Stimulated activated memory B cell treated with anti-CD40 and anti-IgM and Interleukin-4, amounts not matched to agents 10 μg/mL and 1 μg/mL and 100 μg/mL, for 72 hours (primary cell): ENCODE measurements at regions not wholly inside any gene's neighbourhood (a gene's known extent, or its start where the extent isn't known, plus 50 kb on each side); places are given as distances from the start of the nearest gene placed in this dataset.
"Not testable (repeated sequence)": the region's sequence is repeated elsewhere in the genome, so short reads cannot be mapped to it uniquely, and the experiment has no call there.

ENCODE experiments used
- ATAC-seq: fragments of 150-1000 bp; cut with Tn5 transposase; 2 replicates; pipeline ENCODE4 v1.10.0; 2021
- H3K27ac Mint-ChIP-seq: one replicate; pipeline ENCODE4 v1.8.0; 2022; ENCODE audit warnings: mild to moderate bottlenecking, mixed read lengths
- H3K27me3 Mint-ChIP-seq: one replicate; pipeline ENCODE4 v1.8.0; 2022; ENCODE audit warnings: mixed read lengths
- H3K36me3 Mint-ChIP-seq: one replicate; pipeline ENCODE4 v1.8.0; 2022; ENCODE audit warnings: mixed read lengths
- H3K4me1 Mint-ChIP-seq: one replicate; pipeline ENCODE4 v1.8.0; 2022; ENCODE audit warnings: mixed read lengths
- H3K4me3 Mint-ChIP-seq: one replicate; pipeline ENCODE4 v1.8.0; 2022; ENCODE audit warnings: mild to moderate bottlenecking, moderate library complexity, mixed read lengths
- H3K9me3 Mint-ChIP-seq: one replicate; pipeline ENCODE4 v1.8.0; 2022; ENCODE audit warnings: mixed read lengths

GRCh38 chr4:132132433-132132832 lies 1016.7 kb upstream of the PCDH10 start:
- H3K27ac Mint-ChIP-seq = no peak overlapping the region
- H3K4me3 Mint-ChIP-seq = no peak overlapping the region
- H3K4me1 Mint-ChIP-seq = no peaks in the 10 kb centered on the region
- H3K9me3 Mint-ChIP-seq = peaks cover 8% of the 10 kb centered on the region
- H3K36me3 Mint-ChIP-seq = no peaks in the 10 kb centered on the region
- no peak for ATAC-seq
- H3K27me3 Mint-ChIP-seq = no peaks in the 10 kb centered on the region

DNA sequence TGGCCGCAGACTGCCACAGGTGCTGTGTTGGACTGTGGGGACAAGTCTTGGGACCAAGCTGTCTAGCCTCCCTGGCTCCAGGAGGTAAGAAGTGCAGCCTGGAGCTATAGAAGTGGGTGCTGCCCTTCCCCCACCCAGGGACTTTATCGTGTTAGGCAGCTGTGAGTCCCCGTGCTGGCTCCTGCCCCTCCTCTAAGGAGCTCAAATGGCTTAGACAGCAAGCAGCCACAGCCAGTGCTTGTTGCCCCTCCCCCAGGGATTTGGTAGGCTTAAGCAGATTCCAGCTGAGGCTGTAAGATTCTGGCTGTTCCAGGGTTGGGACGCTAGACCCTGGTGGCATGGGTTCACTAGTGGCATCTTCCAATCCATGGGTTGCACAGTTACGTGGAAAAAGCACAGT lies 979.4 kb upstream of the PCDH10 start:
- Mint-ChIP-seq H3K27me3 (no peaks in the 10 kb centered on the region), H3K4me3 (no peak overlapping the region), H3K9me3 (peaks cover 3% of the 10 kb centered on the region), H3K27ac (no peak overlapping the region), H3K36me3 (no peaks in the 10 kb centered on the region), H3K4me1 (no peaks in the 10 kb centered on the region)
- ATAC-seq = no peak

DNA sequence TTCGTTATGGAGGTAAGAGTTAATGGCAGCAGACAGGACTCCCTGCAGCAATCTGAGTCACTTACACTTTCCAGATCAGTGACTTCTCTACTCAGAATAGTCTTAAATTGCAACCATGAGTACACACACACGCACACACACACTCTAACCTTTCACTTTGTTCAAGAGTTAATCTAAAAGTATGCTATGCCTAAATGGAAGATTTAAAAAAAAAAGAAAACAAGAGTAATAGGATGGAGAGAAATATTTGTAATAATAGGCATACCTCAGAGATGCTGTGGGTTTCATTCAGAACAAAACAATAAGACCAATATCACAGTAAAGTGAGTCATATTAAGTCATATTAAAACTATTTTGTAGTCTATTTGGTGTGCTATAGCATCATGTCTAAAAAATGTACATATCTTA lies 969.1 kb upstream of the PCDH10 start:
- no peak for ATAC-seq
- H3K4me3 Mint-ChIP-seq = no peak overlapping the region
- no peaks in the 10 kb centered on the region for H3K36me3 Mint-ChIP-seq
- no peaks in the 10 kb centered on the region for H3K27me3 Mint-ChIP-seq
- H3K27ac Mint-ChIP-seq = no peak overlapping the region
- no peaks in the 10 kb centered on the region for H3K4me1 Mint-ChIP-seq
- H3K9me3 Mint-ChIP-seq = peaks cover 2% of the 10 kb centered on the region

DNA sequence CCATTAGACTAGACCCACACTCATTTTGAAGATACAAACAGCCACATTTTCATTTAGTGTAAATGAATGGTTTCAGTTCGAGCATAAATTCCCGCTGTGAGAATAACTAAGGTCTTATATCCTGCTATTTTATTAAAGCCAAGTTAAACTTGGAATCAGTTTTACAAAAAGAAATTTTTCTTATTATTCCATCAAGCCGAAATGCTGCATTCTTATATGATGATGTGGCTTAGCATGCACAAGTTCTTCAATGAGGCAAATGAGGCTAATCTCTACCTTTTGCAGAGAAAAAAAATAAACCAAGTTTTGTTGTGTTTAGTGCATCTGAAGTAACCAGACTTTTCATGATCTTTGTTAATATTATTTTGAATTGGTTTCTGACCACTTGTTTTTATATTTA lies 953.9 kb upstream of the PCDH10 start:
- no peak for ATAC-seq
- H3K36me3 Mint-ChIP-seq = no peaks in the 10 kb centered on the region
- no peaks in the 10 kb centered on the region for H3K27me3 Mint-ChIP-seq
- no peak overlapping the region for H3K27ac Mint-ChIP-seq
- H3K4me3 Mint-ChIP-seq = no peak overlapping the region
- no peaks in the 10 kb centered on the region for H3K4me1 Mint-ChIP-seq
- H3K9me3 Mint-ChIP-seq = no peaks in the 10 kb centered on the region

DNA sequence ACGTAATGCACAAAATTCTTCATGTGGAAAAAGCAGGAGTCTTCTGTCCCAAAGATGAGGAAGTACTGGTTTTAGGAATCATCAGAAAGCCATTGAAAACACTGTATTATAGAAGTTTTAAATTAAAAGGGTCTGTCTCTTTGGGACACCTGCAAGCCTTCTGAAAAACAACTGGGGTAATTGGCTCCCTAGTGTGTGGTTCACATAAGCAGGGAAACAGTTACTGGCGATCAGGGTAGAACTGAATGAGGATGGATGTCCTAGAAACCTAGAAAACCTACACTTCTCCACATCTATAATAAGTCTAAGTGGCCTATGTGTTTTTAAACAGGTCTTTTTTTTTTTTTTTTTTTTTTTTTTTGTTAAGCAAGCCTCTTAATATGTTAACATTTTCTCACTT lies 945.5 kb upstream of the PCDH10 start:
- Mint-ChIP-seq H3K4me1 (no peaks in the 10 kb centered on the region), H3K27ac (no peak overlapping the region), H3K4me3 (no peak overlapping the region), H3K9me3 (peaks cover 2% of the 10 kb centered on the region), H3K36me3 (no peaks in the 10 kb centered on the region), H3K27me3 (no peaks in the 10 kb centered on the region)
- ATAC-seq = no peak

- no peak for ATAC-seq
- Mint-ChIP-seq H3K27ac (no peak overlapping the region), H3K9me3 (peaks cover 2% of the 10 kb centered on the region), H3K4me3 (no peak overlapping the region), H3K4me1 (no peaks in the 10 kb centered on the region), H3K36me3 (no peaks in the 10 kb centered on the region), H3K27me3 (no peaks in the 10 kb centered on the region)
These were observed 934.6 kb upstream of the PCDH10 start for GRCh38 chr4:132214519-132214918.

DNA sequence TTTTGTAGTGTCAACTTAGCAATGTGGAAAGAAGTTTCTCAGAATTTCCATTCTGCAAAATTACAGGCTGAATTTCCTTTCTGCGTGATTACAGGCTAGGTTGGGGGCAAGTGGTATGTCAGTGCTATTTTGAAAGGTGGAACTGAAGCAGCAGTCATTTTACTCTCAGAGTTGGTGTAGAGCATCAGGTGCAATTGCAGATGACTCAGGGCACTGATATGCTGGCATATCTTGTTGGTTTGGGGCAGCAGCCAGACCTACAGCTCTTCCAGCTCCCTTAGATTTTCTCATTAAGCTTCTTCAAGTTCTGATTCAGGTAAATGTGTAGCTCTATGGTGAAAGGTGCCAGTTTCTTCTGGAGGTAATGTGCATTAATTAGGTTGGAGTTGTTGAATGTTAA lies 930.7 kb upstream of the PCDH10 start:
- H3K27ac Mint-ChIP-seq = no peak overlapping the region
- no peaks in the 10 kb centered on the region for H3K36me3 Mint-ChIP-seq
- no peak for ATAC-seq
- no peaks in the 10 kb centered on the region for H3K4me1 Mint-ChIP-seq
- no peak overlapping the region for H3K4me3 Mint-ChIP-seq
- no peaks in the 10 kb centered on the region for H3K9me3 Mint-ChIP-seq
- H3K27me3 Mint-ChIP-seq = no peaks in the 10 kb centered on the region

GRCh38 chr4:132227151-132227856 lies 921.8 kb upstream of the PCDH10 start:
- Mint-ChIP-seq H3K27me3 (no peaks in the 10 kb centered on the region), H3K36me3 (no peaks in the 10 kb centered on the region), H3K4me3 (no peak overlapping the region), H3K27ac (no peak overlapping the region), H3K9me3 (peaks cover 4% of the 10 kb centered on the region), H3K4me1 (no peaks in the 10 kb centered on the region)
- no peak for ATAC-seq

GRCh38 chr4:132227857-132228165 lies 921.3 kb upstream of the PCDH10 start:
- not testable (repeated sequence) for H3K9me3 Mint-ChIP-seq, H3K27me3 Mint-ChIP-seq, H3K4me1 Mint-ChIP-seq, ATAC-seq, H3K27ac Mint-ChIP-seq, H3K4me3 Mint-ChIP-seq, H3K36me3 Mint-ChIP-seq

GRCh38 chr4:132228676-132229075 lies 920.4 kb upstream of the PCDH10 start:
- no peak for ATAC-seq
- Mint-ChIP-seq H3K27me3 (no peaks in the 10 kb centered on the region), H3K4me3 (no peak overlapping the region), H3K4me1 (no peaks in the 10 kb centered on the region), H3K9me3 (peaks cover 6% of the 10 kb centered on the region), H3K27ac (no peak overlapping the region), H3K36me3 (no peaks in the 10 kb centered on the region)

DNA sequence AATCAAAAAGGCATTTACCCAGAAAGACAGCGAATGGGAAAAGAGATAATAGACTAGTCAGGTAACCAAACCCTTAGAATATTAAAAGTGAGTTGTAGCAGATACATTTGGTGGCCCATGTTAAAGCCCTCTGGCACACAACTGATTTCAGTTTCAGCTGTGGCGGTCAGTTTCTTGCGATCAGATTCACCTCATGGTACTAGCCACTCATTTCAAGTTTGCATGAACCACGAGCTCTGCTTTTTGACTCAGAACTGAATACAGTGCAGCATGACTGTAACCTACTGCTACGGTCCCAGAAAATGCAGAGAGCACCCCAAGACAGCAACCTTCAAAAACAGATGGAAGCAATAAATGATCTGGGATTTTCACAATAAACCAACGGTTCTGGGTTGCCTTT lies 919.1 kb upstream of the PCDH10 start:
- no peak for ATAC-seq
- H3K27me3 Mint-ChIP-seq = no peaks in the 10 kb centered on the region
- H3K9me3 Mint-ChIP-seq = peaks cover 6% of the 10 kb centered on the region
- no peak overlapping the region for H3K4me3 Mint-ChIP-seq
- no peaks in the 10 kb centered on the region for H3K36me3 Mint-ChIP-seq
- H3K4me1 Mint-ChIP-seq = no peaks in the 10 kb centered on the region
- H3K27ac Mint-ChIP-seq = no peak overlapping the region

DNA sequence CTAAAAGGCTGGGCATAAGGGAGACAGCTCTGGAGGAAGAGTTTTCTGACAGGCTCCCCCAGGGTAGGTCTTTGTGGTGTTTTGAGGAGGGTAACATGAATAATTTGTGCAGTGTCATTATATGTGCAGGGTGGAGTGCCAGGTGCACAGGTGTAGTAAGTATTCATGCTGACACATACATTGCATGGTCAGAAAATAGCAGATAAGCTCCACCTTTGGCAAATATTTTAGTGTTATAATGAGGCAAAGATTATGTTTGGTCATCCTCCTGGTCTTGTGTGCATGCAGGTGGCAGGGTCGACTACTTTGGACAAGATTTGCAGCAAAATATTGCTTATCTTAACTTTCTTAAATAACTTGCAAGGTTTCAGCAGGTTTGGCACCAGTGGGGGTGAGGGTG lies 910.4 kb upstream of the PCDH10 start:
- Mint-ChIP-seq H3K36me3 (no peaks in the 10 kb centered on the region), H3K9me3 (peaks cover 7% of the 10 kb centered on the region), H3K4me1 (no peaks in the 10 kb centered on the region), H3K4me3 (no peak overlapping the region), H3K27me3 (no peaks in the 10 kb centered on the region), H3K27ac (no peak overlapping the region)
- ATAC-seq = no peak

DNA sequence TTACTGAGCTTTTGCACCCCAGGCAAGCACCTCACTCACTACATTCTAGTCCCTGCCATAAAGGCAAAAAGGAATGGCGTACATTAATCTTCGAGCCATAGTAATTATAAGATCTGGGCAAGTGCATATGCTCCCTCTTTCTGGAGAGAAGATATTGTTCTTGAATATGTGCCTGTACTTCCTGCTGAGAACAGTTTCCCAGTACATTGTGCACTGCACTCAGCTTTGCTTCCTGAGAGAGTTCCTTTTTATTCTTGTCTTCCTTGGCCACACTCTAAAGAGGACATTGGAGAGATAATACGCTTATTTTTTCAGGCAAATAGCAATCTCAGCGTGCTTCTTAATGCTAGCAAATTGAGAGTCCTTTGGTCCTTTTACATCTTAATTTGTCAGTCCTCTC lies 909.0 kb upstream of the PCDH10 start:
- no peak overlapping the region for H3K27ac Mint-ChIP-seq
- no peak overlapping the region for H3K4me3 Mint-ChIP-seq
- no peaks in the 10 kb centered on the region for H3K27me3 Mint-ChIP-seq
- no peaks in the 10 kb centered on the region for H3K36me3 Mint-ChIP-seq
- no peak for ATAC-seq
- H3K4me1 Mint-ChIP-seq = no peaks in the 10 kb centered on the region
- peaks cover 7% of the 10 kb centered on the region for H3K9me3 Mint-ChIP-seq

- H3K27me3 Mint-ChIP-seq = no peaks in the 10 kb centered on the region
- H3K9me3 Mint-ChIP-seq = peaks cover 5% of the 10 kb centered on the region
- no peaks in the 10 kb centered on the region for H3K4me1 Mint-ChIP-seq
- no peak for ATAC-seq
- no peak overlapping the region for H3K27ac Mint-ChIP-seq
- H3K36me3 Mint-ChIP-seq = no peaks in the 10 kb centered on the region
- no peak overlapping the region for H3K4me3 Mint-ChIP-seq
These were observed 903.8 kb upstream of the PCDH10 start for GRCh38 chr4:132245319-132245718.

DNA sequence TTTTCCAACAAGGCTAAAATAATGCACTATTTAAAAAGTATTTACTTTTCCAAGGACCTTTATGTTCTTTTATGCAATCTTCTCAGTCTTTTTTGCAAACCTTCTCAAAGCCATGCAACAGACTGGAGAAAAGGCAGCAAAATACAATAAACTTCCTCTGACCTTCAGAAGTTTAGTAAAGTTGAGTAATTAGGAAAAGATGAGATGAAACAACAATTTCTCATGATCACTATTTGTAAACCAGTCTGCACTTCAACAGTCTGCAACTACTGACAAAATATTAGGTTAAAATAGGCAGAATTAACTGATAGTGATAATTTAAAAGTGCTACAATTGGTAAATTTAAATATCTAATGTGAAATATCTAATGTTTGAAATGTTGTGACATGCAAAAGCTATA lies 884.9 kb upstream of the PCDH10 start:
- no peaks in the 10 kb centered on the region for H3K27me3 Mint-ChIP-seq
- peaks cover 3% of the 10 kb centered on the region for H3K9me3 Mint-ChIP-seq
- no peak overlapping the region for H3K4me3 Mint-ChIP-seq
- no peaks in the 10 kb centered on the region for H3K36me3 Mint-ChIP-seq
- ATAC-seq = no peak
- no peak overlapping the region for H3K27ac Mint-ChIP-seq
- H3K4me1 Mint-ChIP-seq = no peaks in the 10 kb centered on the region

DNA sequence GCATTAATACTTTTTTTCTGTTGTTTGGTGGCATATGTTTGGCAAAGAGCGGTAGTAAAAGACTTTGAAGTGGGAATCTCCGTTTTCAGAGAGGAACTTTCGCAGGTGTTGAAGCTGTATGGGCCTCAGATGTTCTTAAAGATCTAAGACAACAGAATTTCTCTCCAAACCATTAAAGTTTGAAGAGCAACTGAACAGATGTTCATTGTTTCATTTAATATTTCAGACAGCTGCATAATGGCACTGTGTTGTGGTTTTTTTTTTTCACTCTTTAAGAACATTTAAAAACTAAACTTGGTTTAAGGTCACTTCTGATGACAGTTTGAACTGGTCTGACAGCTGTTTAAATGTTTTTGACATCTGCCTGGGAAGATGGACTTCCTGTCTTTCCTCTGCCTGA lies 882.7 kb upstream of the PCDH10 start:
- no peak for ATAC-seq
- peaks cover 3% of the 10 kb centered on the region for H3K9me3 Mint-ChIP-seq
- H3K27ac Mint-ChIP-seq = no peak overlapping the region
- H3K4me1 Mint-ChIP-seq = no peaks in the 10 kb centered on the region
- H3K4me3 Mint-ChIP-seq = no peak overlapping the region
- H3K27me3 Mint-ChIP-seq = no peaks in the 10 kb centered on the region
- H3K36me3 Mint-ChIP-seq = no peaks in the 10 kb centered on the region

- H3K4me1 Mint-ChIP-seq = no peaks in the 10 kb centered on the region
- H3K4me3 Mint-ChIP-seq = no peak overlapping the region
- no peaks in the 10 kb centered on the region for H3K27me3 Mint-ChIP-seq
- H3K9me3 Mint-ChIP-seq = peaks cover 3% of the 10 kb centered on the region
- no peaks in the 10 kb centered on the region for H3K36me3 Mint-ChIP-seq
- no peak for ATAC-seq
- no peak overlapping the region for H3K27ac Mint-ChIP-seq
These were observed 881.8 kb upstream of the PCDH10 start for GRCh38 chr4:132267321-132267720.
